ENCODE measurements at regions not wholly inside any gene's neighbourhood (a gene's known extent, or its start where the extent isn't known, plus 50 kb on each side); places are given as distances from the start of the nearest gene placed in this dataset.
"Not testable (repeated sequence)": the region's sequence is repeated elsewhere in the genome, so short reads cannot be mapped to it uniquely, and the experiment has no call there.

DNA sequence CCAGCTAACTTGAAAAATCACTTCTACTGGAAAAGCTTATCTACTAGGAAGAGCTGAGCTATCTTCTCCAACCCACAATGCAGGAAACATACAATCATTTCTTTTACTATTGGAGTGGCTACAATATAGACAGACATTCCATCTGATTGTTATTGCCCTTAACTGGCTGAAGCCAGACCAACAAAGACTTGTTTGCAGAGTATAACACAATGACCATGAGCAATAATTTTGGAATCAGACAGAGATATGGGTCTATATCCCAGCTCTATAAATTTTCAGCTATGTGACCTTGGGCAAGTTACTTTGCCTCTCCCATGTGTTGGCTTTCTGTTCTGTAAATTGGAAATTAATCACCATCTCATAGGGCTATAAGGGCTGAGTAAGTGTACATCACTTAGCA, 244.7 kb upstream of the SLC30A5 start:
- no peak for DNase-seq (ENCODE audit: low read depth in 3 of 3)

DNA sequence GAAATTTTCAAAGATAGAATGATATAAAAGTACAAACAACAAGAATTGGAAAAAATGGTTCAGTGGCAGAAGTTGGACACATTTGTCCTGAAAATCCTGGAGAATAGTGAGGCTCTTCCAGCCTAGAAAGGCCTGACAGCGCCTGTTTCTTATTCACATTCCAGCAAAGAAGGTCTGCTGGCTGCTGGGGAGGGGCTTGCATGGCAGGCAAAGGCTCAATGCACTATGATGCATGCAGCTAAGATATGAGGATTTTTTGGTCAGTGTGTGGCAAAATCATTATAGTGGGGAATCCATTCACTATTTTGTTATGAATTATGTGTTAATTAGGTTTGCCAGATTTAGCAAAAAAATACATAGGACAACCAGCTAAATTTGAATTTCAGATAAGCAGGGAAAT, 243.9 kb upstream of the SLC30A5 start:
- DNase-seq (ENCODE audit: low read depth in 3 of 3), result no peak

DNA sequence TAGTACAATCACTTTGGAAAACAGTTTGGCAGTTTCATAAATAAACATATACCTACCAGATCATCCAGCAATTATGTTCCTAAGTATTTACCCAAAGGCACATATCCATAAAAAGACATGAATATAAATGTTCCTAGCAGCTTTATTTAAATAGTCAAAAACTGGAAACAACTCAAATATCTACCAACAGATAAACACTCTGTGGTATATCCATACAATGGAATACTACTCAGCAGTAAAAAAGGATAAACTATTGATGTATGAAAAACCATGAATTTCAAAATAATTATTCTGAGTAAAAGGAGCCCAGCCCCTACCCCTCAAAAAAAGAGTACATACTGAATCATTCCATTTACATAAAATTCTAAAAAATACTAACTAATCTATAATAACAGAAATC, 232.7 kb upstream of the SLC30A5 start:
- no peak for DNase-seq (ENCODE audit: low read depth in 3 of 3)

DNA sequence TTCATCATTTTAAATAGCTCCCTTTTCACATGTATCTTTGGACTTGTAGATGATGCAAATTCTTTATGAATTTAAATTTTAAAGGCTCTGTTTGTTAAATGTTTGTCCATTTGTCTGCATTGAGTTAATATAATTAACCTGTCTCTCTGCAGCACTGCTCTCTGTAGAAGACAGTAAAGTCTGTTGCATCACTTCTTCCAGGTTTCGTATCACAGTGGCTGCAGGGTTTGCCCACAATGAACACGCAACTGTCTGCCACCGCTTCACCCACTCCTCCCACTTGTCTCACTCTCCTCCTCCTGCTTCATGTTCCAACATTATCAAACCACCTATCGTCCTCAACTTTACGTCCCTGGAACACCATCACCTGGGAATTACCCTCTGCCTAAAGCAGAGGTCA, 231.3 kb upstream of the SLC30A5 start:
- no peak for DNase-seq (ENCODE audit: low read depth in 3 of 3)

GRCh38 chr5:68865192-68865591, 228.6 kb upstream of the SLC30A5 start:
- DNase-seq (ENCODE audit: low read depth in 3 of 3), result not testable (repeated sequence)

DNA sequence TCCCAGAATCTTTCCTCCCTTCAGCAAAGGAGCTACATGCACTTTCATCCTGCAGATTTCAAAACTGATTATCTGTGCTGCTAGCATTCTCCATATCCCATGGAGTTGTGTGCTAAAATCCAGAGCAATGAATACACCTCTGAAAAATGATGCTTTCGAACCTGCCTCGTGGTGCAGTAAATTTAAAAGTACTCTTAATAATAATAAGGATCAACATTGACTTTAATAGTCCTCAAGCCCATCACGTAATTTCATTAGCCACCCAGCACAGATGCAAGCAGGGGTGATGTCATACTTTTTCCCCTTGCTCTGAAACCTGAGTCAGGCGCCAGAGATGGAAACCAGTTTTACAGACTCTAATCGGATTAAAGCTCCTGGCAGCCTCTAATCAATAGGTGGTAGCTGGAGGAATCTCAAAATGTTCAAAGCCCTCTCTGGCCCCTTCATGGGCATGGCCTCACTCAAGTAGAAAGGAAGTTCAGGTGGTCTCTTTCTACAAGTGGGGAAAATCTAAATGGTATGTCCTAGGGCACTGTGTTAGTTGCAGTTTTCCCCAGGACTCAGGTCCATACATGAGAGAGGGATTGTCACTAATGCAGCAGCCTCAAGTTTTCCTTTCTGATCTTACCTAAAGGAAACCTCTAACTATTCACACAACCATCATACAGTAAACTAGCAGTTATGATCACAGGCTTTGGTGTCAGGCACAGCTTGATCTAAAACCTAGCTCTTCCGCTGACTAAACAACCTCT, 221.6 kb upstream of the SLC30A5 start:
- no peak for DNase-seq (ENCODE audit: low read depth in 3 of 3)

DNA sequence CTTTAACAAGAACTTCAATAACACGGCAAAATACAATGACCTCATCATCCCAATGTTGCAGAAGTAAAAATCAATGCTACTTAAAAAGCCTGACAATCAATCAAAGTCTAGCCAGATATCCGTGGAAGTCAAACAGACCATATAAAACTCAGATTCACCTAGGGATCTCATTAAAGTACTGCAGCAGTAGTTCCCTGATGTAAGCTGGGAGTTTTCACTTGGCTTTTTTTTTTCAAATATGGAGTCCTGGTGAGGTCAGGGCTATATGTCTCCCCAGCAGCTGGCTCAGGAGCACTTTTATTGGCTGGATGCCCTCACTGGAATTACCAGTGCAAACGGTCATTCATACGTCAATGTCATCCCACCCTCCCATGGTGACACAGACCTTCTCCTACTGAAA, 220.6 kb upstream of the SLC30A5 start:
- DNase-seq (ENCODE audit: low read depth in 3 of 3), result no peak

DNA sequence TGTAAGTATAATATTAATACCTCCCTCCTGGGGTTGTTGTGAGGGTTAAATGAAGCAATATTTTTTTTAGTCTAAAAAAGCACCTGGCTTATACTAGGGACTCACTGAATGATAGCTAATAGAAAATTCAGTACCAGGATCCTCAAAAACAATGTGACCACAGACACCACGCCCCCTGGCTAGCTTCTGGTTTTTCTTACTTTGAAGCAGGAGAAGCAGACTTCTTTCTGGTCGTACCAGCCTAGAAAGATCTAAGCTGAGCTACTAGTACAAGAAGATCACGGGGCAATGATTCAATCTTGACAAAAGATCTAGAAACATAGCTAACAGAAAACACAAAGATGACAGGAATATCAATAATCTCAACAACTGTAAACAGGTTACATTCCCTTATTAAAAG, 218.5 kb upstream of the SLC30A5 start:
- DNase-seq (ENCODE audit: low read depth in 3 of 3), result no peak

GRCh38 chr5:68883436-68883835, 210.4 kb upstream of the SLC30A5 start:
- DNase-seq (ENCODE audit: low read depth in 3 of 3), result no peak

- DNase-seq (ENCODE audit: low read depth in 3 of 3), result no peak
Measured at GRCh38 chr5:68884144-68884754, 209.6 kb upstream of the SLC30A5 start.

DNA sequence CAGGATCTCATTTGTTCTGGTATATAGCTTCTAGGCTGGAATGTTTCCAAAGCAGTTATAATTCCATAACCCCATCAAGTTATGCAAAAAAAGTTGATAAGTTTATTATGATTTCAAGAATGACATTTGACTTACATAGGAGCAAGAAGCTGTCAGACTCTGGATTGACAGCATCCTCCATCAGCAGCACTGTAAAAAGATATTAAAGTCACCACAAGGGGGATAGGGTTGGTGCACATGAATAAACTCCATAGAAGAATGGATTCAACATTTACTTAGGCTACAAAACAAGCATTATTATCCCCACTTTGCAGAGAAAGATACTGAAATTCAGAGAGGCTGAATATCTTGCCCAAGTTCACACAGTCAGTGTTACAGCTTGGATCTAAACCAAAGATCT, 208.9 kb upstream of the SLC30A5 start:
- no peak for DNase-seq (ENCODE audit: low read depth in 3 of 3)

- no peak for DNase-seq (ENCODE audit: low read depth in 3 of 3)
Measured at GRCh38 chr5:68886814-68887213, 207.0 kb upstream of the SLC30A5 start.

GRCh38 chr5:68891718-68892117, 202.1 kb upstream of the SLC30A5 start:
- no peak for DNase-seq (ENCODE audit: low read depth in 3 of 3)

DNA sequence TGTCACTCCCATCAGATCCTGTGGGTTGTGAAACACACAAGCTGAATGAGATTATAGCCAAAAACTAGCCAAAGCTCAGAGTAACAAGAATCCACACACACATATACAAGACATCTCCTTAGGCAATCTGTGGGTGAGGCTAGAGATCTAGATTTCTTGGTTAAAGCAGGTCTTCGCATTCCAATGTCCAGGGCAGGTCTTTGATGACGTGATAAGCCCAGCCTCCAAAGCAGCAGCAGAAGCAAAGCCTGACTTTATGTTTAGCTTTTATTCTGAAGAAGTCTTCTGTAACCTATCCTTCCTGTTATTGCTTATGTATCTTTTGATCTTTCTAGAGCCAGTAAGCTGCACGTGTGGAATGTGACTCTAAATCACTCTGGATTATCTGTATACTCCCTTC, 199.1 kb upstream of the SLC30A5 start:
- no peak for DNase-seq (ENCODE audit: low read depth in 3 of 3)

- DNase-seq (ENCODE audit: low read depth in 3 of 3), result no peak
Measured at GRCh38 chr5:68898951-68899471, 194.8 kb upstream of the SLC30A5 start.

- DNase-seq (ENCODE audit: low read depth in 3 of 3), result no peak
Measured at GRCh38 chr5:68911840-68912690, 181.7 kb upstream of the SLC30A5 start.

- DNase-seq (ENCODE audit: low read depth in 3 of 3), result no peak
Measured at GRCh38 chr5:68915079-68915478, 178.7 kb upstream of the SLC30A5 start.

DNA sequence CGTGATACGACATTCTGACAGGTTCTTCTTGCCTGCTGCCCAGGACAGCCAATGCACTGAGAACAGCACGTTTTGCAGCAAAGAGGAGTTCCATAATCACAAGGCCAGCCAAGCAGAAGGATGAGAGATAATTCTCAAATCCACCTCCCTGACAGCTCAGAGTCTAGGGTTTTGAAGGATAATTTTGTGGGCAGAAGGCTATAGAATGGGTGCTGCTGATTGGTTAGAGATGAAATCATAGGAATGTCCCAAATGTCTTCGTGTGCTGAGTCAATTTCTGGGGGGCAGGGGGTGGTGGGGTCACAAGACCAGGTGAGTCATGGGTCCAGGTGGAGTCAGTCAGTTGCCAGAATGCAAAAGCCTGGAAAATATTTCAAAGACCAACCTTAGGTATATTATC, 175.5 kb upstream of the SLC30A5 start:
- DNase-seq (ENCODE audit: low read depth in 3 of 3), result no peak

DNA sequence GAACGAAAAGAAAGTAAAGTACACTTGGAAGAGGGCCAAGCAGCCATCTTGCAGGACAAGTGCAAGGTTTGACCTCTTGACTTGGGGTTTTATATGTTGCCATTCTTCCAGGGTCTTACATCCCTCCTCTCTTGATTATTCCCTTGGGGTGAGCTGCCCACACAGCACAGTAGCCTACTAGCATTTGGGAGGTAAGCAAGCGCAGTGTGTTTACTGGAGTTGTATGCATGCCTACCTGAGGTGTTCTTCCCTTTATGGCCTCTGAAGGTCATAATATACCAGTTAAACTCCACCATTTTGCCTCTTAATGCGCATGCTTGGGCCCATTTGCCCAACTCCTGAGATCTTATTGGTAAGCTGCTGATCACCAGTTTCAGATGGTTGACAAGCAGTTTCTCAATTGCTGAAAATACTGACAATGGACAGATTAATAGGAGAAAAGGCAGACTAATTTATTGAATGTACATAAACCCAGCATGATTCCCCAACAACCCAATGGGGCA, 173.8 kb upstream of the SLC30A5 start:
- no peak for DNase-seq (ENCODE audit: low read depth in 3 of 3)

- no peak for DNase-seq (ENCODE audit: low read depth in 3 of 3)
Measured at GRCh38 chr5:68920888-68921287, 172.9 kb upstream of the SLC30A5 start.

- DNase-seq (ENCODE audit: low read depth in 3 of 3), result no peak
Measured at GRCh38 chr5:68922172-68922987, 171.4 kb upstream of the SLC30A5 start.

Data from stimulated activated CD4-positive, alpha-beta T cell treated with anti-CD3 and anti-CD28 coated beads, TNF-alpha, amount 100 ng/mL, for 4 hours (primary cell).